T47D (cell line): ENCODE measurements at regions not wholly inside any gene's neighbourhood (a gene's known extent, or its start where the extent isn't known, plus 50 kb on each side); places are given as distances from the start of the nearest gene placed in this dataset.

Experiments used
- DNase-seq, 2 experiments: peaks; one replicate each; pipeline versions ENCODE4 v3.0.0 to v3.0.0-alpha.2; 2011 to 2012; ENCODE audit warnings: low read depth in 1 of 2, low spot score in 1 of 2
- JUND ChIP-seq: IDR thresholded peaks from 2 replicates; pipeline ENCODE4 v1.6.1; 2012; ENCODE audit warnings: low read depth
- in situ Hi-C: cut with HindIII; loops from 2 replicates; pipeline ENCODE4 v1.10.0; 2016; ENCODE audit warnings: low sequenced_read_pairs, low pct_unique_long_range_greater_than_20kb

GRCh38 chr7:17176371-17177032 lies 122.0 kb upstream of the AHR start:
- in situ Hi-C loops, result no loop called here
- no peak for TF ChIP-seq JUND
- no peak for DNase-seq

- in situ Hi-C loops, result no loop called here
- DNase-seq, result no peak
- no peak for TF ChIP-seq JUND
Measured at GRCh38 chr7:17178545-17178944, 119.9 kb upstream of the AHR start.

- DNase-seq, result no peak
- in situ Hi-C loops, result no loop called here
- TF ChIP-seq JUND, result no peak
Measured at GRCh38 chr7:17181482-17181881, 117.0 kb upstream of the AHR start.

DNA sequence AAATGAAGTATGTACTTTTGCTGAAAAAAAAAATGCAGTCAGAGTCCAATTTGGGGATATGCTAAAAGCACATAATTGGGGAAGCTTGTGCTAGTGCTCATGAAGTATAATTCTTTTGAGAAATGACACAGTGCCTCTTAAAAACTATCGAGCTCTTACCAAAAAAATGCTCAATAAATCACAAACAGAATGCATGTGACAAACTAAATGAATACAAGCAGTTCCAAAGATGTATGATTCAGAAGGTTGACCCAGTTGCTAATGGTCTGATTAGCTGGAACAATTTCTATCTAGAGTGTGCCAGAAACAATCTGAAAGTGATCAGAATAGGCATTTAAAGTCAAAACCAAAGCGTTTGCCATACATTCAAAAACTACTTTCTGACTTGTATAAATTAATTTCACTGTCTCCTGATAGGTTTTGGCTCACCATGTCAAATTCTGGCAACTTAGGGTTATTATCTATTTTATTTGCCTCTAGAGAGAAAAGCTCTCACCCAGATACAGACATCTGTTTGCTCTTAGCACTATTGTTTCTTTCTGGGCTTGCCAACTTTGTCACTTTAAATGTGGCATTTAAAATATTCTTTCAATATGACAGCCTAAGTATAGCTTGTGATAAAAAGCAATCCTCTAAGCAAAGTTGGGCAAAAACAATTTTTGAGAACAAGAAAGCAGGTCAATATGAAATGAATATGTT lies 114.7 kb upstream of the AHR start:
- no peak for TF ChIP-seq JUND
- DNase-seq, result no peak
- in situ Hi-C loops, result no loop called here

DNA sequence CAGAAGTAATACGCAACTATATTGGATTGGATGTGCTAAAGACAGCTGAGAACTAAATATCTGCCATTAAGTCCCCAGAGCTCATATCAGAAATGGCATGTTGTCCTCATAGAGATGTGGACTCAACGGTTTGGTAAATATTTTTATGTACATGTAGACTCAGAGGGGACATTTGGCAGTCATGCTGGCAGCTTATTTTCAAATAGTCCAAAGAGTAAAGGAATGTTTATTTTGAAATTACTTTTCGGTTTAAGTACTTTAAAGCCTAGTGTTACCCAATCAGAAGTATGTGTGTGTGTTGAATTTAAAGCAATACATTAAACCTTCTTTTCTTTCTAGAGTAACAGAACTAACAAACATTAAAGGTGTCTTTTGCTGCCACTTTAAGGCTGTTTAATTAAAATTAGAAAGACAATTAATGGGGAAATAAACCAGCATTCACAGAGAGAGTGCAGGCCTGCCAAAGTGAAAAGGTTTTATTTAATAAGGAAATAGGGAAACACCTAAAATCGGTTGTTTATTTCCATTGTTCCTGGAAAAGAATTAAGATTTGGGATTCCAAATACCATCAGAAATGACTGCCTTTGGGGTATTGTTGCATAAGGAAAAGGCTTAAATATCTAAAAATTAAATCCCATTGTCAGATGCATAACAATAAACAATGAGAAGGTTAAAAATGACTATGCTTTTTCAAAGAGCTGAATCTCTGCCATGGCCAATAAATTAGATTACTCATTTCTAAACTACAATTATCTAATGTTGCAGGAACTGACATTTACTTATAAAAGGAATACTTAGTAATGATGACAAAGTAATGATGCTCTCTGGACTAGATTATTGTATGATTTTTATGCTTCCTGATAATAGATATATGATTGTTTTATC lies 113.4 kb upstream of the AHR start:
- no peak for DNase-seq
- in situ Hi-C loops, result no loop called here
- TF ChIP-seq JUND, result no peak

- no peak for DNase-seq
- TF ChIP-seq JUND, result no peak
- in situ Hi-C loops, result no loop called here
Measured at GRCh38 chr7:17185690-17186070, 112.8 kb upstream of the AHR start.

GRCh38 chr7:17186745-17187530 lies 111.5 kb upstream of the AHR start:
- DNase-seq, result no peak
- in situ Hi-C loops, result no loop called here
- no peak for TF ChIP-seq JUND

GRCh38 chr7:17194656-17195055 lies 103.8 kb upstream of the AHR start:
- no peak for TF ChIP-seq JUND
- DNase-seq, result no peak
- in situ Hi-C loops, result no loop called here

GRCh38 chr7:17195576-17195975 lies 102.9 kb upstream of the AHR start:
- no peak for TF ChIP-seq JUND
- in situ Hi-C loops, result no loop called here
- no peak for DNase-seq

DNA sequence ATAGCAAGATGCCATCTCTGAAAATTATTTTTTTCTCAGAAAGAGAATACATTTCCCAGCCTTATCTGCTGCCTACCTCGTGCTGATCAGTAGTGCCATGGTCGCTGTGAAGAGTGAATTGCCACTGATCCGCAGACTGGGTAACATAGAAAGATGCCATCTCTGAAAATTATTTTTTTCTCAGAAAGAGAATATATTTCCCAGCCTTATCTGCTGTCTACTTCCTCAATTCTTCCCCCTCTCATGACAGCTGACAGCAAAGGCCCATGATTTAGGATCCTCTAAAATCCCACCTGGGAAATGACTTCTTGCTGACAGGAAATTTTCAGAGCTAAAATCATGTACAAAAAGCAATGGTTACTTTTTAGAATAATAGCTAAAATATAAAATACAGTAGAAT lies 92.5 kb upstream of the AHR start:
- no peak for TF ChIP-seq JUND
- no peak for DNase-seq
- in situ Hi-C loops, result no loop called here

DNA sequence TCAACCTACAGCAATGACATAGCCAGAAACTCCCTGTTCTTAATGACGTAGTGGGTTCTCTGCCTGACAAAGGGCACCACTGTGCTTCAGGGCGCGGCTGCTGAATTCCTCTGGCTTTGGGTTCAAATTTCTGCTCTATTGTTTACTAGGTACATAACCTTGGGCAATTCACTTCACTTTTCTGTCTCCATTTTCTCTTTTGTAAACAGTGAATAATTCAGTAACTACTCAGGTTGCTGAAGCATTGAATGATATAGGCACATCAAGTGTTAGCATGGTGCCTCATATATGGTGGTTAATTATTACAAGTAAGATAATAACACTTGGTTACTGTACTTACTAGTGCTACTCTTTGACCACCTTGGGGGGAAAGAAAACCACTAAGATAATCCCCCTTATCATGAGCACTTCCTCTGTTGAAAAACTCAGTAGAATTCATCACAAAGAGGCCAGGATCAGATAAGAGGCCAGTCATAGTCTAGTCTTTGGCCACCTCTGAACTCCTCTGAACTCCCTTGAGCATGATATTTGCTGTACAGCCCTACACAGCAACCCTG lies 92.0 kb upstream of the AHR start:
- in situ Hi-C loops, result no loop called here
- no peak for TF ChIP-seq JUND
- DNase-seq, result peak in 1 of 2 experiments; percentile 88

DNA sequence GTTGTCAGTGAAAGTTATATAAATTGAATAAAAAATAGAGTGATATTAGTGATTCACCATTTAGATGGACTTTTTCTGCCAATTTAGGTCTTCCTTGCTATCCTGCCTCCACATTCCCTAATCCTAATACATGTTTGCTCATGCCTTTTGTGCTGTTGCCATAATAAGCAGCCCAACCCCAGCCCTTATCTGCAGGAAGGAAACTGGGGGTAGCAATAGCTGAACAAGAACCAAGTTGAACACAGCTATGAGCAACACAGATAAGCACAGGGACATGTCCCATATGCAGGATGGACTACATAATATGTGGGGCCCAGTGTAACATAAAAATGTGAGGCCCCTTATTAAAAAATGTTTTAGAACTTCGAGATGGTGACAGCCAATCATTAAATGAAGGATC lies 91.2 kb upstream of the AHR start:
- TF ChIP-seq JUND, result no peak
- DNase-seq, result no peak
- in situ Hi-C loops, result no loop called here
